ENCODE measurements at regions not wholly inside any gene's neighbourhood (a gene's known extent, or its start where the extent isn't known, plus 50 kb on each side); places are given as distances from the start of the nearest gene placed in this dataset.
"Not testable (repeated sequence)": the region's sequence is repeated elsewhere in the genome, so short reads cannot be mapped to it uniquely, and the experiment has no call there.

DNA sequence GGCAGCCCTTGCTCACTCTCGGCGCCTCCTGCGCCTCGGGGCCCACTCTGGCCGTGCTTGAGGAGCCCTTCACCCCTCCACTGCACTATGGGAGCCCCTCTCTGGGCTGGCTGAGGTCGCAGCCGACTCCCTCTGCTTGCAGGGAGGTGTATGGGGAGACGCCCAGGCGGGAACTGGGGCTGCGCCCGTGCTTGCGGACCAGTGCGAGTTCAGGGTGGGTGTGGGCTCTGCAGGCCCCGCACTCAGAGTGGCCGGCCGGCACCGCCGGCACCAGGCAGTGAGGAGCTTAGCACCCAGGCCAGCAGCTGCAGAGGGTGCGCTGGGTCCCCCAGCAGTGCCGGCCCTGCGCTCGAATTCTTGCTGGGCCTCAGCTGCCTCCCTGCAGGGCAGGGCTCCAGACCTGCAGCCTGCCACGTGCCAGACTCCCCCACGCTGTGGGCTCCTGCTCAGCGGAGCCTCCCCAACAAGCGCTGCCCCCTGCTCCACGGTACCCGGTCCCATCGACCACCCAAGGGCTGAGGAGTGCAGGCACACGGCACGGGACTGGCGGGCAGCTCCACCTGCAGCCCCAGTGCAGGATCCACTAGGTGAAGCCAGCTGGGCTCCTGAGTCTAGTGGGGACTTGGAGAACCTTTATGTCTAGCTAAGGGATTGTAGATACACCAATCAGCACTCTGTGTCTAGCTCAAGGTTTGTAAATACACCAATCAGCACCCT lies 54.0 kb upstream of the WWC2 start:
- not testable (repeated sequence) for DNase-seq

DNA sequence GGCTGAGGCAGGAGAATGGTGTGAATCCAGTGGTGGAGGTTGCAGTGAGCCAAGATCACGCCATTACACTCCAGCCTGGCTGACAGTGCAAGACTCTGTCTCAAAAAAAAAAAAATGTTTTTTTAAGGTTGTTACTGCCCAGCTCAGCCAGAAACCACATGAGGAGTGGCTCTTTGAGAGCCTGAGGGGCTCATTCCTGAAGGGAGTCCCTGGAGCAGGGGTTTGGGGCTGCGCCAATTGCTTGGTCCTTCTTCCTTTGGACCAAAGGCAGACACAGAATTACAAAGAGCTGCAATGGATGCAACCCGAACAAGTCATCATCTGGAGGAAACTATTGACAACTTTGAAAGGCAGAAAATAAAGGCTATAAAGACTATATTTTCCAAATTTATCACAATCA lies 60.6 kb upstream of the WWC2 start:
- DNase-seq = no peak

- DNase-seq = no peak
Measured at GRCh38 chr4:183035726-183036415, 63.2 kb upstream of the WWC2 start.

DNA sequence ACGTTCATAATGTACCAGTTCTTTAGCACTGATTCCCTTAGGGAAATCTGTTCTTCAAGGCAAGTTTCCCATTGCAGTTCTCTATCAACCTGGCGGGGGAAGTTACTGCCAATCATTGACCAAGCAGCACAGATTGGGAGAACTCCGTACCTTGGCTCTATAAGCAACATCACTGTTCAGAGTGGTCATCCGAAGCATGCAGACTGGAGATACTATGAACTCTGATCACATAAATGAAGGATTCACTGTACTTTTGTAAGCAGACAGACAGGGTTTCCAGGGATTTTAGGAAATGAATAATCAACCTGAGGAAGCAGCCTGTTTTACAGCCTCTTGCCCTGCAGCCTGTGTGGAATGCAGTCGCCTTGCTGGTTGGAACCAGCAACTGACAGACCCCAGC lies 63.8 kb upstream of the WWC2 start:
- no peak for DNase-seq

DNA sequence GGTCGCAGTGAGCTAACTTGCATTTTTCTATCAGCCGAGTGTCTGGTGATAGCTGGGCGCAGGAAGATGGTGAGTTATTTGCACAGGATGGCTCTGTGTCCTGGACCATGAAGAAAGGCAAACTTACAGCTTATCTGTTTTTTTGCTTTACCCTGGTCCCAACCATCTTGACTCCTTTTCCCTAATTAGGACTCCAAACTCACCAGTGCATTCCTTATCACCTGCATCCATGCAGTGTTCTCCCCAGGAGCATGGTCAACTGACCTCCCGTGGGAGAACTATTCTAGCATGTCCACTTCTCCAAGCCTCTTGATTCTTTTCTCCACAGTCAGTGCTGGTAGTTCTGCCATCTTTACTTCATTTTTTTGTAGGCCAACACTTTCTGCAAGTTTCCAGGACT lies 68.2 kb upstream of the WWC2 start:
- DNase-seq = no peak

DNA sequence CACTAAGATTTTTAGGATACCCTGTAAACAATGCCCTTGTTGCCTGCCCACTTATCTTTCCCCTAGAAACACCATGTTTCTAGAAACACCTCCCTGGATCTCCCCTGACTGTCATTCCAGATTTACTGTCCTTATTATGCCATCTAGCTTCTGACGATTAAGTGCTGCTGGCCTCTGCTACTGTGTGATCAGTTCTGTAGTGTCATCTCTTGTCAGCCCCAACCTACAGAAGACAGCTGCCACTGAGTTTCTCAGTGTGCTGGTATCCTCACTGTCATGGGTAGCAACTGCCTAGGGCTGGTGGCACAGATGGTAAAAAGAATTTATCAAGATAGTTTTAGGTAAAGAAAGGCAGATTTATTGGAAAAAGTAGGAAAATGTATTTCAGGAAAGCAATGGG lies 68.7 kb upstream of the WWC2 start:
- DNase-seq = no peak

- no peak for DNase-seq
Measured at GRCh38 chr4:183029365-183029764, 69.7 kb upstream of the WWC2 start.

DNA sequence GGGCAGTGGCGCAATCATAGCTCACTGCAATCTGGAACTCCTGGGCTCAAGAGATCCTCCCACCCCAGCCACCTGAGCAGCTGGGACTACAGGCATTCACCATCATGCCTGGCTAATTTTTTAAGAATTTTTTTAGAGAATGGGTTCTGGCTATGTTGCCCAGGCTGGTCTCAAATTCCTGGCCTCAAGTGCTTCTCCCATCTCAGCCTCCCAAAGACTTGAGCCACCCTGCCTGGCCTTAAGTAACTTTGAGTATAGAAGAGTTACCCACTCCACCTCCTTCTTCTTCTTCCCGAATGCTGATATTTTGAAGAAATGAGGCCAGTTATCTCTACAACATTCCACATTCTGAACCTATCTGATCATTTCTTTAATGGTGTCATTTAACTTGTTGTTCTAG lies 72.4 kb upstream of the WWC2 start:
- DNase-seq = no peak

DNA sequence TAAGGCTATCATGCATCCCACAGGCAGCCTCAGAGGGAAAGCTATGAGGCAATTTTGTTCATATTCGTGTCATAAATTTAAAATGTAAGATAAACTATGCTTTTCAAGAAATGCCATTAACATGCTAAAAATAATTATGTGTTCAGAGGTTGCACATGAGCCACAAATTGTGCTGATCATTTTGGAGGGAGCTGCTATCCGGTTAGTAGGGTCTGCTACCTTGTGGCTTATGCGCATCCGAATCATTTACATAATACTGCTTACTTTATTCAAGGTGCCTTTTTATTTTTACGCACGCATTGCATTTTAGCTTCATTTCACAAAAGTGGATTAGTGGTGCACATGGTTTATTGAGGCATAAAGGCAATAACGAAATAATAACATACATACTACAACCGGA lies 76.4 kb upstream of the WWC2 start:
- DNase-seq = no peak

DNA sequence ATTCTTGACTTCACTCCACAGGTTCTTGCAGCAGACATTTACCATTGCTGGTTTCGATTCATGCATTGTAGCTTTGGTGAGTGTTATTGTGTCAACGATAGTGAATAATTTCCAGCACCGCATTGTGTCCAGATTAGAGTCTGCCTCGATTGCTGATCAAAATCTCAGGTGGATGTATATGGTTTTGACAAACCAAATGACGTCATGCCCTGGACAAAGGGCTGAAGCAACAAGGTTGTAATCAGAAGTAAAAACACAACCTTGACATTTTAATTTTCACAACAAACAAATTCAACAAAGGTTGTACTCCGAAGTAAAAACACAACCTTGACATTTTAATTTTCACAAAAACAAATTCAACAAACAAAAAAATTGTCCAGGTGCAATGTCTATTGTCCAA lies 81.1 kb upstream of the WWC2 start:
- no peak for DNase-seq

DNA sequence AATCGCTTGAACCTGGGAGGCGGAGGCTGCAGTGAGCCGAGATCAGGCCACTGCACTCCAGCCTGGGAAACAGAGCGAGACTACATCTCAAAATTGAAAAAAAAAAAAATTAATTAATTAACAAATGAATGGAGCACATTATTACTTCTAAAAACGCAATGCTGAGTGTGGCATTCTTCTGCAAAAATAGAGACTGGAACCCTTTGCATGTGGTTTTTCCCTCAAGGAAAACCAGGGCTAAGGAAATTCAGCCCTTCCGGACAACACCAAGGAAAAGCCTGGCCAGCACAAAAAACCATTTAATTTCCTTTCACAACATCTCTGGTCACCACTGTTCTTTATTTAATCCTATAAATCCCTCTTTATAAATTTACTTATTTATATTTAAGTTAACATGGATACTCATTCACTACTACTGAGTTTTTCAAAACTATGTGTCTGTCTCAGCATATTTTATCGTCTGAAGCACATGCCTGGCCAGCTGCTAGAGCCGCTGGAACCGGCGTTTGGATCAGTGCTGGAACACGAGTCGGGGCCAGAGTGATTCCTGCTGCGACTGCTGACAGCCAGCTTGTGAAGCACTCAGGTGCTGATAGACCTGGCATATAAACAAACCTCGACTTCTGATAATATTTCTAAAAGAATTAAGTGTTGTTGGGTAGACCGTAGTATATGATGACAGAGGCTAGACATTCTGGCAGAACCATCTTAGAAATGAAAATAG lies 84.5 kb upstream of the WWC2 start:
- DNase-seq = no peak

DNA sequence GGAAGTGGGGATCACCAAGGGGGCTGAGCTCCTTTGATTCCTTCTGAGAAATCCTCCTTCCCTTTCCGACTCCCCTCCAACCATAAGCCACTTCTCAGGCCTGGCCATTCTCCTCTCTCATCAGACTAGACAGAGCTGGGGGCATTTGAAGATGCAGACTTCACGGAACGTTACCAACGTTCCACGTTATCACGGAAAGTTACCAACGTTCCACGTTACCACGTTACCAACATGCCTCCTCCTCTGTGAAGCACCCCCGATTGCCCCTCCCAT lies 85.4 kb upstream of the WWC2 start:
- no peak for DNase-seq

- no peak for DNase-seq
Measured at GRCh38 chr4:183012879-183013729, 86.0 kb upstream of the WWC2 start.

DNA sequence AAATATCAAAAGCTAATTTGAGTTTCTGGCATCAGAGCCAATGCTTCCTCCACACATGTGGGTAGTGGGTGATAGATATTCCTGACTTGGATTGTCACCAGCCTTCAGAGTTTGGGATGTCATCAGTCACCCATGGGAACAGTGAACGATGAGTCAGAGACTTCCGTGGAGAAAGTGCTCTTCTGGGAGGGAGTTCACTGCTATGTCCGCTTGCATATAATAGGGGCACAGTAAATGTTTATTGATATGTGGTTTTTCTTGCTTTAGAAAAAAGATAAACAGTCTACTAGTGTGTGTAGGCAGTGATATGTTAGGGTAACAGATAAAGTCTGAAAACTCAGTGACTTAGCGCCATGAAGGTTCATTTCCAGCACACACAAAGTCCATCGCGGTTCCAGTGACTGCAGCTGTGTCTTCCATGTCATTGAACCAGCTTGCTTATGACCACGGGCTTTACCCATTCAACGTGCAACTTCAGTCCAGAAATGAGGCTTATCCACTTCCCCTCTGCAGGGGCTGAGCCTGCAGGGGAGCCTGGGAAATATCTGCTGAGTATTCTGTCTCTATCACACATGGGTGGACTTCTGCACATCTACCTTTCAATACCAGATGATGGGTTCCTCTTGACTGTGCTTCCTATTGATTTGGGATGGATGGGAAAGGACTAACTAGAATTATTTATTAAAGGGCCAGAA lies 87.7 kb upstream of the WWC2 start:
- no peak for DNase-seq

GRCh38 chr4:183008492-183008891 lies 90.6 kb upstream of the WWC2 start:
- no peak for DNase-seq

GRCh38 chr4:183004370-183004769 lies 87.2 kb upstream of the DCTD start:
- not testable (repeated sequence) for DNase-seq

DNA sequence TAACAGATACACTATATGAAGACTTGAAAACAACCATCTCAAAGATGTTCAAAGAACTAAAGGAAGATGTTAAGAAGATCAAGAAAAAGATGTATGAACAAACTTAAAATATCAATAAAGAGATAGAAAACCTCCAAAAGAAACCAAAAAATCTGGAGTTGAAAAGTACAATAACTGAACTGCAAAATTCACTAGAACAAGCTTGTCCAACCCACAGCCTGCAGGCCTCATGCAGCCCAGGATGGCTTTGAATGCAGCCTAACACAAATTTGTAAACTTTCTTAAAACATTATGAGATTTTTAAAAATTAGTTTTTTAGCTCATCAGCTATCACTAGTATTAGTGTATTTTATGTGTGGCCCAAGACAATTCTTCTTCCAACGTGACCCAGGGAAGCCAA lies 77.0 kb upstream of the DCTD start:
- DNase-seq = no peak

GRCh38 chr4:182978152-182978827 lies 61.1 kb upstream of the DCTD start:
- no peak for DNase-seq

- DNase-seq = no peak
Measured at GRCh38 chr4:182975806-182976205, 58.6 kb upstream of the DCTD start.

DNA sequence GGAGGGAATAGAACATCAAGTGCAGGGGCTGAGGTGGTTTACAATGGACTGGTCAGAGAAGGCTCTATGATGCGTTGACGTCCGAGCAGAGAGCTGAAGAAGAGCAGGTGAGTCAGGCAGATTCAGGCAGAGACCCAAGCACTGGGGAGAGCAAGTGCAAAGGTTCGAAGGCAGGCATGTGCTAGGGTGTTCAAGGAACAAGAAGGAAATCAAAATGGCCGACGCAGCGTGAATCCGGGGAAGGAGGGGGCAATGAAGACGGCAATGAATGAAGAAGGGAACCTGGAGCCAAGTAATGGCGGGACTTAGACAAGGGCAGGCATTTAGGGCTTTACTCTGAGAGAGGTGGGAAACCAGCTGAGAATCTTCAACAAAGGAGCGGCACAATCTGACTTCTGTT lies 56.8 kb upstream of the DCTD start:
- DNase-seq = no peak

DNA sequence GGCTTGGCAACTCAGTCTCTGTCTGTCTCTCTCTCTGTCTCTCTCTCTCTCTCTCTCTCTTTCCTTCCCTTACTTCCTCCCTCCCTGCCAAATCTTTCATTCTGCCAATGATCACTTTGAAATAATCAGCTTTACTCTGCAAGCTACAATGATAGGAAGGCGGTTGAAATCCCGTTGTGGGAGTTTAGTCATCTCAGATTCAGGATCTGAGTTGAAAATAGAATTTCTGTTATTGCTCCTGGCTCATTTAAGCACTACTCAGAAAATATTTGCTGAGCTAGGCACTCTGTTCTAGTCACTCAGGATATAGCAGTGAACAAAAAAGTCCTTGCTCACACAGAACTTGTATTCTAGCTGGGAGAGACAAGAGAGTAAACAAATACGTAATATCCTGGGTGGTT lies 56.3 kb upstream of the DCTD start:
- DNase-seq = no peak

DNA sequence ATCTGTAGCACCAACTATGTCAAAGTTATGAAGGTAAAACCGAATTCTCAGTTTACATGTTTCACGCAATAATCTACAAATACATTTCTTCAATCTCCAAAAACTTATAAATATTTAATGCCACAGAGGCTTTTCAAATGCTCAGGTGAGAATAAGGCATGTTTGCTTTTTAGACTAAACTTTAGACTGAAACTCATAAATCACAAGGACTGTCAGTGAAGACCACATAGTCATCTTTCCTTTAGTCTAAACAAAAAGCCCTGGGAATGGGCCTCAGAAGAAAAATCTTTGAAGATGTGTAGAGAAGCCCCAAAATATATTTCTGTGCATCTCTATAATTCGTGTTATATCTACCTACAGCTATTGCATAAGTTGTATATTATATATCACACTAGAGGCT lies 54.5 kb upstream of the DCTD start:
- no peak for DNase-seq

Data from NCI-H510A (cell line).